ENCODE measurements at regions not wholly inside any gene's neighbourhood (a gene's known extent, or its start where the extent isn't known, plus 50 kb on each side); places are given as distances from the start of the nearest gene placed in this dataset.

GRCh38 chr2:19751631-19752030 is 150.2 kb downstream of the TTC32 start:
- intact Hi-C loops (cut with DNase I) = no loop called here
- 73 to 92% (median 82%) methylated on average over 3 of the region's 3 CpGs for WGBS, 4 donors
- no peaks in the 10 kb centered on the region for H3K4me1 ChIP-seq (replicated peaks in 1 of 2)
- DNase-seq = no peak
- H3K36me3 ChIP-seq (replicated peaks in 1 of 2) = no peaks in the 10 kb centered on the region
- no peaks in the 10 kb centered on the region for H3K9me3 ChIP-seq (replicated peaks in 1 of 3)
- TF ChIP-seq CTCF (IDR thresholded peaks at IDR 0.05) (no peak), POLR2A (IDR thresholded peaks at IDR 0.05) (no peak)
- no peak overlapping the region for H3K4me3 ChIP-seq
- H3K27ac ChIP-seq = no peak overlapping the region
- no peaks in the 10 kb centered on the region for H3K27me3 ChIP-seq

GRCh38 chr2:19750136-19750535 is 151.6 kb downstream of the TTC32 start:
- Histone ChIP-seq H3K36me3 (replicated peaks in 1 of 2) (no peaks in the 10 kb centered on the region), H3K4me3 (no peak overlapping the region), H3K27ac (no peak overlapping the region), H3K4me1 (replicated peaks in 1 of 2) (no peaks in the 10 kb centered on the region), H3K27me3 (no peaks in the 10 kb centered on the region), H3K9me3 (replicated peaks in 1 of 3) (no peaks in the 10 kb centered on the region)
- 79 to 89% (median 86%) methylated on average over 2 to 4 of the region's 4 CpGs for WGBS, 4 donors
- DNase-seq = no peak
- TF ChIP-seq CTCF (IDR thresholded peaks at IDR 0.05) (no peak), POLR2A (IDR thresholded peaks at IDR 0.05) (no peak)
- intact Hi-C loops (cut with DNase I) = no loop called here

- DNase-seq = no peak
- Histone ChIP-seq H3K36me3 (replicated peaks in 1 of 2) (no peaks in the 10 kb centered on the region), H3K4me1 (replicated peaks in 1 of 2) (no peaks in the 10 kb centered on the region), H3K9me3 (replicated peaks in 1 of 3) (no peaks in the 10 kb centered on the region), H3K27ac (no peak overlapping the region), H3K27me3 (no peaks in the 10 kb centered on the region), H3K4me3 (no peak overlapping the region)
- WGBS, 4 donors = 84 to 93% (median 88%) methylated on average over 3 of the region's 3 CpGs
- no peak for TF ChIP-seq POLR2A (IDR thresholded peaks at IDR 0.05)
- TF ChIP-seq CTCF (IDR thresholded peaks at IDR 0.05) = no peak
- intact Hi-C loops (cut with DNase I) = no loop called here
Observed at GRCh38 chr2:19749507-19749836, 152.3 kb downstream of the TTC32 start.

GRCh38 chr2:19748711-19749506 is 152.9 kb downstream of the TTC32 start:
- TF ChIP-seq POLR2A (IDR thresholded peaks at IDR 0.05) = no peak
- TF ChIP-seq CTCF (IDR thresholded peaks at IDR 0.05) = no peak
- Histone ChIP-seq H3K4me1 (replicated peaks in 1 of 2) (no peaks in the 10 kb centered on the region), H3K9me3 (replicated peaks in 1 of 3) (no peaks in the 10 kb centered on the region), H3K36me3 (replicated peaks in 1 of 2) (no peaks in the 10 kb centered on the region), H3K27ac (no peak overlapping the region), H3K27me3 (no peaks in the 10 kb centered on the region), H3K4me3 (no peak overlapping the region)
- WGBS, 4 donors = 79 to 91% (median 85%) methylated on average over 16 of the region's 16 CpGs
- DNase-seq = no peak
- intact Hi-C loops (cut with DNase I) = no loop called here

Data from adrenal gland (tissue), 9 donors.